ENCODE measurements at regions not wholly inside any gene's neighbourhood (a gene's known extent, or its start where the extent isn't known, plus 50 kb on each side); places are given as distances from the start of the nearest gene placed in this dataset.
"Not testable (repeated sequence)": the region's sequence is repeated elsewhere in the genome, so short reads cannot be mapped to it uniquely, and the experiment has no call there.

- DNase-seq, result no peak
Observed at GRCh38 chr7:16933296-16934279, 51.8 kb upstream of the AGR3 start.

- no peak for DNase-seq
Observed at GRCh38 chr7:16934722-16935340, 53.0 kb upstream of the AGR3 start.

- DNase-seq, result no peak
Observed at GRCh38 chr7:16935341-16935735, 53.6 kb upstream of the AGR3 start.

- no peak for DNase-seq
Observed at GRCh38 chr7:16936626-16937422, 55.0 kb upstream of the AGR3 start.

- DNase-seq, result no peak
Observed at GRCh38 chr7:16939161-16939560, 57.4 kb upstream of the AGR3 start.

- DNase-seq, result no peak
Observed at GRCh38 chr7:16940776-16941175, 59.0 kb upstream of the AGR3 start.

- DNase-seq, result no peak
Observed at GRCh38 chr7:16942929-16943509, 61.2 kb upstream of the AGR3 start.

GRCh38 chr7:16944936-16945335 lies 63.2 kb upstream of the AGR3 start:
- no peak for DNase-seq

GRCh38 chr7:16945372-16945771 lies 63.6 kb upstream of the AGR3 start:
- no peak for DNase-seq

GRCh38 chr7:16948110-16948509 lies 66.3 kb upstream of the AGR3 start:
- not testable (repeated sequence) for DNase-seq

- no peak for DNase-seq
Observed at GRCh38 chr7:16951483-16952080, 69.8 kb upstream of the AGR3 start.

- DNase-seq, result no peak
Observed at GRCh38 chr7:16954321-16954720, 72.5 kb upstream of the AGR3 start.

GRCh38 chr7:16958724-16959123 lies 76.9 kb upstream of the AGR3 start:
- DNase-seq, result no peak

- no peak for DNase-seq
Observed at GRCh38 chr7:16960337-16960965, 78.7 kb upstream of the AGR3 start.

GRCh38 chr7:16961641-16962040 lies 79.9 kb upstream of the AGR3 start:
- no peak for DNase-seq

GRCh38 chr7:16963044-16963443 lies 81.3 kb upstream of the AGR3 start:
- peak; percentile 28 for DNase-seq

GRCh38 chr7:16965697-16966096 lies 83.9 kb upstream of the AGR3 start:
- DNase-seq, result not testable (repeated sequence)

GRCh38 chr7:16967300-16967811 lies 85.6 kb upstream of the AGR3 start:
- DNase-seq, result no peak

GRCh38 chr7:16970732-16971482 lies 89.1 kb upstream of the AGR3 start:
- no peak for DNase-seq

- no peak for DNase-seq
Observed at GRCh38 chr7:16975712-16976111, 93.9 kb upstream of the AGR3 start.

All from NCI-H1436 (cell line).